PC-9 (cell line): ENCODE measurements at regions not wholly inside any gene's neighbourhood (a gene's known extent, or its start where the extent isn't known, plus 50 kb on each side); places are given as distances from the start of the nearest gene placed in this dataset.

Source experiments
- CTCF ChIP-seq: fragments of 200-600 bp; sonication (generic); conservative IDR thresholded peaks from 2 replicates; pipeline ENCODE4 v1.6.1; 2017; ENCODE audit warnings: mixed run types, antibody characterized with exemption, mild to moderate bottlenecking, moderate library complexity
- EZH2 ChIP-seq: fragments of 200-600 bp; sonication (generic); IDR thresholded peaks from 2 replicates; pipeline ENCODE4 v1.8.0; 2017; ENCODE audit warnings: antibody characterized with exemption, low read depth

DNA sequence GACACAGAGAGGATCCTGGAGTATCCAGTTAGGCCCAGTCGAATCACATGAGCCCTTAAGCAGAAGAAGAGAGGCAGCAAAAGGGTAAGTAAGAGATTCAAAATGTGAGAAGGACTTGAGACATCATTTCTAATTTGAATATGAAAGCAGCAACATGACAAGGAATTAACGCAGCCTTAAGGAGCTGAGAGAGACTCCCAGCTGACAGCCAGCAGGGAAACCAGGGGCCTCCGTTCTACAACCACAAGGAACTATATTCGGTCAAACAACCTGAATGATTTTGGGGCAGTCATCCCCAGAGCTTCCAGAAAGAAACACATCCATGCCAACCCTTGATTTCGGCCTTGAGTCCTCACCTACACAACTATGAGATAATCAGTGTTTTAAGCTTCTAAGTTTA lies 189.7 kb upstream of the MTNR1B start:
- TF ChIP-seq EZH2, result no peak
- no peak for TF ChIP-seq CTCF
